ENCODE measurements at regions not wholly inside any gene's neighbourhood (a gene's known extent, or its start where the extent isn't known, plus 50 kb on each side); places are given as distances from the start of the nearest gene placed in this dataset.

GRCh38 chr2:128547667-128548066 is 229.0 kb upstream of the HS6ST1 start:
- DNase-seq (ENCODE audit: low read depth in 2 of 3, low spot score in 2 of 3), result no peak

GRCh38 chr2:128548461-128548891 is 229.8 kb upstream of the HS6ST1 start:
- no peak for DNase-seq (ENCODE audit: low read depth in 2 of 3, low spot score in 2 of 3)

DNA sequence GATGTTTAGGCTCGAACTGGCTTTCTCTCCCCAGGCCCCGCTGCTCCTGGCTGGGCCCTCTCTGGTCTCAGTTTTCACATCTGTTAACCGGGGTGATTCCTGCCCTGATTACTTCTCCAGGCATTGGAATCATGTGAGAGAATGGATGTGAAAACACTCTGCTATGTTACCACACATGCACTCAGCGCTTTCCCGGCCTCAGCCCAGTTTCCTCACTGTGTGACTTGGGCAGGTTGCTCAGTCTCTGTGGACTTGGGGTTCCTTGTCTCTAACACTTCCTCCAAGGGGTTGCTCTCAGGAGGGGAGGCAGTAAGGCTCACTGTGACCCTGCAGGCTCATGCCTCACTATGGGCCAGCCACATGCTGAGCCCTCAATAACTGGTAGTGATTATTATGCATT is 230.4 kb upstream of the HS6ST1 start:
- no peak for DNase-seq (ENCODE audit: low read depth in 2 of 3, low spot score in 2 of 3)

DNA sequence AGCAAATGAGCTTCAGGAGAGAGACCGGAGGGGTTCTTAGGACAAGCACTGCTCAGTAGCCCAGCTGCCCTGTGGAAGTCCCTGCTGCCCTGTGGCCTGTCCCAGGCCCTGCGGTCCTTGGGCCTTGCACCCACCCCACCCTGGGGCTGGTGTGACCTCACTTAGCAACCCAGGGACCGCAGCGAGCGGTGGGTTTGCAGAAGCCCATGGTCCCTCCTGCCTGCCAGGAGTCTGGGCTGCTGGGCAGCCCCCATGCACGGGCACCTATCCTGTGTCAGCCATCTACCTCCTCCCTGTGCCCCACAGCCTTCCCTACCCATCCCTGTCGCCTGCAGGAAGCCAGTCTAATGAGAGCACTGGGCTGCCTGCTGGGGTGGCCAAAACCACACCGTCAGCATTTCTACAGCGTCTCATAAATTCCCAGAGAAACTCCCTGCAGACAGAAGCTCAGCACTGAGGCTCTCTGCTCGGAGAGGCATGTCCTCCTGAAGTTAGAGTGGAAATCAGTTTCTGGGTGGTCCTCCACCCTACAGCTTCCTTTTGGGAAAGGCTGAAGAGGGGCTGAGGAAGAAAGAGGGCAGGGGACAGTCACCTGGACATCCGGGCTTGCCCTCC is 231.1 kb upstream of the HS6ST1 start:
- no peak for DNase-seq (ENCODE audit: low read depth in 2 of 3, low spot score in 2 of 3)

GRCh38 chr2:128550389-128550788 is 231.7 kb upstream of the HS6ST1 start:
- DNase-seq (ENCODE audit: low read depth in 2 of 3, low spot score in 2 of 3), result no peak

DNA sequence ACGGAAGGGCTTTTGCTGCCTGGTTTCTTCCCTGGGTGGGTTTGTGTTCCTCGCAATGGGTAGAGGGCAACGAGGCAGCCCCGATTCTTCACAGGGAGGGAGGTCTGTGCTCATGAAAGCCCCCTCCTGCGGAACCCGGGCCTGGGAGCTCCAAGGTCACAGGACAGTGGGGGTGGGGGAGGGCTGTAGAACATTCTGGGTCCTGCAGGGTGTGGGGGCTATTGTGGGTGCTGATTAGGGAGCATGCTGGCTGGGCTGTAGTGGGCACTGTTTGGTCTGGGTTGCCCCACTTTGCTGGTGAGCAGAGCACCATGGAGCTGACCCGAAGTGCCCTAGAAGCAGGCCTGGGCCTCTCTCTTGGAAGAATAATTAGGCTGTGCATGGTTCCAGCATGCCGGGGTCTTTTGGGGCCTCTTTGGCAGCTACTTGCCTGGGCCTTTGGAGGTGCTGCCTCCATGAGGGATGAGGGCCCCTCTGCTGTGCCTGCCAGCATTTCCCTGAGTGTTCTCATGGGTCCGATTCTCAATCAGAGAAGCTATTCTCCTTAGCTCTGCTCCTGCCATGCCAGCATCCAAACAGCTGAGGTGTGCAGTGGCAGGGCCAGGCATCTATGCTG is 232.2 kb upstream of the HS6ST1 start:
- no peak for DNase-seq (ENCODE audit: low read depth in 2 of 3, low spot score in 2 of 3)

- DNase-seq (ENCODE audit: low read depth in 2 of 3, low spot score in 2 of 3), result no peak
Observed at GRCh38 chr2:128551435-128551834, 232.8 kb upstream of the HS6ST1 start.

DNA sequence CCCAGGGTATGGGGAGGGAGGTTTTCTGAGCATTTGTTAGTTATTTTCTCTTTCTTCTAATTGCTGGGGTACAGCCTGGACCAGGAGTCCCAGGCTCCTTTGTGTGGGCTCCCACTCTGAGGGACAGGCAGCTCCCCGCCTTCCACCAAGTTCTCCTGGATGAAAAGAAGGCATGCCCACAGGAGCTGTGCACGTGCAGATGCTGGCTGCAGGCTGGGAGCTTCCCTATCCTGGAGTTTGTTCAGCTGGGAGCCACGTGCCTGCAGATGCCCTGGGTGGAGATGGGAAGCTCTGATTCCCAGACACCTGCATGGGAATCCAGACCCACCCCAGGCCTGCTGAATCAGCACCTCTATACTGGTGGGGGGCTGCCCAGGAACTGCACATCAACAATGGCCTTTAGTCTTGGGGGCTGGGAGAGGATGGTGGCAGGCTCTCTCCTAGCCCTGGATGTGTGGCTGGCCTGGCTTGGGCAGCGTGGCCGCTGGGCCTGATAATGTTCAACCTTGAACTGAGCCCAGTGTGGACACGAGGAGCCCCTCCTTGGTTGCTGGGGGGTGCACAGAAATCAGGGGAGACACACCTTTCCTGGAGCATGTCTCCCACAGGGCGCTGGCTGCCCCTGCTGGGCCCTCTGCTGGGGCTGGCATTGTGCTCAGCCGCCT is 233.6 kb upstream of the HS6ST1 start:
- DNase-seq (ENCODE audit: low read depth in 2 of 3, low spot score in 2 of 3), result no peak

GRCh38 chr2:128552806-128553551 is 234.3 kb upstream of the HS6ST1 start:
- no peak for DNase-seq (ENCODE audit: low read depth in 2 of 3, low spot score in 2 of 3)

GRCh38 chr2:128554151-128554769 is 235.6 kb upstream of the HS6ST1 start:
- DNase-seq (ENCODE audit: low read depth in 2 of 3, low spot score in 2 of 3), result no peak

DNA sequence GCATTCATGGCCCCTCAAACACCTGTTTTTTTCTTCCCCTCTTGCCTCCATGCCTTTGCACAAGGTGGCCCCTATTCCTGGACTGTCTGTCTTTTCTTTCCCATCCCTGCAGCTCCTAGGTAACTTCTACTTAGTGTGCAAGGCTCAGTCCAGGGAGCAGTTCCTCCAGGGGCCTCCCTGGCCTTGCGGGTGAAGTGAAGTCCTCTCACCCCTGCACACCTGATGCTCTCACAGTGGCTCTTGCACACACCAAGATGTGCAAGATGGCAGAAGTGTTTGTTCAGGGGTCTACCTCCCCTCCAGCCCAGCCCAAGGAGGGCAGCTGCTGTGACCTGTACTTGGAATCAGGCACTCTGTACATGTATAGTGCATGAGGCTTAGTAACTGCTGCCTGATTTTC is 236.8 kb upstream of the HS6ST1 start:
- DNase-seq (ENCODE audit: low read depth in 2 of 3, low spot score in 2 of 3), result no peak

DNA sequence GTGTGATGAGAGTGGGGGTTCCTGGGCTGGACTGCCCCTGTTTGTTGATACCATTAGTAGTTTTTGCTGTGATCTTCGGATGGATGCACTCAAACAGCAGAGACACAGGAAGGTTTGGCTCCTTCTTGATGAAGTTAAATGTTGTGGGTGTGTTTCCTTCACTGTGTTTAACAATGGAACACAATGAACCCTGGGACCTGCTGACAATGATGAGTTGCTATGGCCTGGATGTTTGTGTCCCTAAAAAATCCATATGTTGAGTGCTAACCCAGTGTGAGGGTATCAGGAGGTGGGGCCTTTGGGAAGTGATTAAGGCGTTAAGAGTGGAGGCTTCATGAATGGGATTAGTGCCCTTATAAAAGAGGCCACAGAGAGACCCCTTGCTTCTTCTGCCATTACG is 237.4 kb upstream of the HS6ST1 start:
- DNase-seq (ENCODE audit: low read depth in 2 of 3, low spot score in 2 of 3), result no peak

- no peak for DNase-seq (ENCODE audit: low read depth in 2 of 3, low spot score in 2 of 3)
Observed at GRCh38 chr2:128556633-128557032, 238.0 kb upstream of the HS6ST1 start.

DNA sequence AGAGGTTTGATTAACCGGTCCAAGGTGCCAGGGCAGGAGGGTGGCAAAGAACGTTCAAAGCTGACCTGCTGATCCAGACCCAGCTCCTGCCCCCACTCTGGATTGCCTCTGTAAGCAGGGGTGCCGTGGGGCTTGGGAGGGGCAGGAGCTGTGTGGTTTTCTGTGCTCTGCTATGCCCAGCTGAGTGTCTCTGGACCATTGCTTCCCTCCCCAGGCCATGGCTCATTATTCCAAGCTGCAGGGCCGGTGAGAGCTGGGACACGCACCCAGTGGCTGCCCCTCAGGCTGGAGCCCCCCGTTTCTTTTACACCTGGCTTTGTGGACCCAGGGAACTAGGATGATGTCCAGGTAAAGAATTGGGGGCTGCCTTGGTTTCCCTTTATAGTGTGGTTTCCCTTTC is 238.4 kb upstream of the HS6ST1 start:
- no peak for DNase-seq (ENCODE audit: low read depth in 2 of 3, low spot score in 2 of 3)

DNA sequence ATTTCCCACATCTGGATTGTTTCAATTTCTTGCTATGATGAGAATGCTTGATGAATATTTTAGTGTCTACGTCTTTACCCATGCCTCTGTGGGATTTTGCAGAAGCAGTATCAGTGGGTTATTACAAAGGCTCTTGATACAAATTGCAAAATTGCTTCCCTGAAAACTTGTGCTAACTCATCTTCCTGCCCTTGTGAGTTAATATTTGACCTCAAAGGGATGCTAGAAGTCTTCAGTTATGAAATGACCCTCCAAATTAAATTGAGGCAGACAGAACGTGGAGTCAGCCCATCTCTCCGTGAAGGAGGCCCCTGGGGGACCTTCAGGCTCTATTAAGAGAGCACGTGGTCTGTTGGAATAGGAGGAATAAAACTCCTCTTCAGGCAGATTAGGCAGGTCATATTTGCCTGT is 239.2 kb upstream of the HS6ST1 start:
- no peak for DNase-seq (ENCODE audit: low read depth in 2 of 3, low spot score in 2 of 3)

GRCh38 chr2:128558441-128558840 is 239.8 kb upstream of the HS6ST1 start:
- no peak for DNase-seq (ENCODE audit: low read depth in 2 of 3, low spot score in 2 of 3)

DNA sequence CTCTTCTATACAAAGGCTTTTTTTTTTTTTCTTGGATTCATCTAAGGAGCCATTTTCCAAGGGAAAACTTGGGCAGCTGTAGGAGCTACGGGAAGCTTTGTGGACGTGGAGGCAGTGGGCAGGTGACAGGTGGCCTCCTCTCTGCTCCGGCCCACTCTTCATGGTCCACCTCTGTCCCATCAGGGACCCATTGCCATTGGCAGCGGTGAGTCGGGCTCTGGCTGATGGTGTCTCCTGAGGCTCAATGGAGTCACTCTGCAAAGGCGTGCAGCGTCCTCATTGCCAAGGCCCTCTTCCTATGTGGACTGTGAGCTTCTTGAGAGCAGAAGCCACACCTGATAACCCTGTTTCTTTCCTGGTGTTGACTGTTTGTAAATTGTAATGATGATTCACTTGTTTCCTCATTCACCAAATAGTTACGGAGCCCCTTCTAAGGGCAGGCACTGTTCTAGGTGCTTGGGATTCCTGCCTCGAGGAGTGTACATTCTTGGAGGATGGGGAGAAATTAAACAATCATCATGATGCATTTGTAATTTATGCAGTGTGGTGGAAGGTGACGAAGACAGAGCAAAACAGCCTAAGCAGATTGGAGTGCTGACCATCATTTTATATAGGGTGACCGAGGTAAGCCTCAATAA is 240.3 kb upstream of the HS6ST1 start:
- DNase-seq (ENCODE audit: low read depth in 2 of 3, low spot score in 2 of 3), result no peak

DNA sequence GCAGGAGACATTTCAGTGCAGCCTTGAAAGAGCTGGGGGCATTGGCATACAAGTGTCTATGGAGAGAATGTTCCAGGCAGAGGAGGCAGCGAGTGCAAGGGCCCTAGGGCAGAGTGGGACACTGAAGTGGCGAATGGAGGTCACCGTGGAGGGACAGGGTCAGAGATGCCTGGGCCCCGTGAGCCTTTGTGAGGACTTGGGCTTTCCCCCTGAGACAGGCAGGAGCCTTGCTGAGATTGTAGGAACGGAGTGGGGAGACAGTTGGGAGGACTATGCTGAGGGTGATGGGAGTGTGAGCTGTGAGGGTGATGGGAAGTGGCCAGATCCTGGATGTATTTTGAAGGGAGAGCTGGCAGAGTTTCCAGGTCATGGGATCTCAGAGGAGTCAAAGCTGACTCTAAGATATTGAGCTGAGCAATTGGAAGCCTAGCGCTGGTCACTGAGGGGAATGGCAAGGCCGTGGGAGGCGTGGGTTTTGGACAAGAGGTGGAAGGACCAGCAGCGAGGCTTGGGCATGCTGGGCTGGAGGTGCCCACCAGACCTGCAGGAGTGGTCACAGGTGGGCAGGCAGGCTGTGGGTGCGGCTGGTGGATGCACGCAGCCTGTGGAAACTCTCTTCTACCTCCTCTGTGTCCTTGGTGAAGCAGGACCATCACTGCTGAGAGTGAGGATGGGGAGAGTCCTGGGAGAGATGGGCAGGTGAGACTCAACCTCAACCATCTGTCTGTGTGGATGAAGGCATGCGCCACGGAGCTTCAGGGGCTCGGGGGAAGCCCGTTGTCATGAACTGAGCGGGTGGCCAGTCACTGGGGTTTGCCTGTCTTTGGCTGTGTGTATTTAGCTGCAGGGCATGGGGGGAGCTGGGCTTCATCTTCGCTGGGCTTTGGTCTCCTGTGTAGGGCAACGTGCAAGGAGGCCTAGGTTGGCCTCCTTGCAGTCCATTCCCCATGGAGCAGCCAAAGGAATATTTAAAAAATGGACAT is 241.2 kb upstream of the HS6ST1 start:
- DNase-seq (ENCODE audit: low read depth in 2 of 3, low spot score in 2 of 3), result no peak

DNA sequence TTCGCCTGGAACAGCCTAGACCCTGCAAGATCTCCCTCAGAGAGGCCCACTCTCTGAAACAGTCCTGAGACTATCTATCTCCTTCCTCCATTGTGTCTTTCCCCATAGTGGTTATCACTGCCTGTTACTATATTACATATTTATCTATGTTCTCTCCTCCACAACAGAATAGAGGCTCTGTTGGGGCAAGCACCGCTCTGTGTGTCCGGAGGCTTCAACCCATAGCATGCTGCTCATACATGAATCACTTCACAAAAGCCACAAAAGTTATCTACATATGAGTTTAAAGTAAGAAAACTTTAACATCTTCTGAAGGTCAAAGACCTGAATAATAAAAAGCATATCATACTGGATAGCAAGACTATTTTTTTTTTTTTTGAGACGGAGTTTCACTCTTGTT is 242.1 kb upstream of the HS6ST1 start:
- no peak for DNase-seq (ENCODE audit: low read depth in 2 of 3, low spot score in 2 of 3)

Data from hematopoietic multipotent progenitor cell (in vitro differentiated cells).